ENCODE measurements at regions not wholly inside any gene's neighbourhood (a gene's known extent, or its start where the extent isn't known, plus 50 kb on each side); places are given as distances from the start of the nearest gene placed in this dataset.

- TF ChIP-seq CTCF (IDR thresholded peaks at IDR 0.05) (no peak), POLR2A (IDR thresholded peaks at IDR 0.05) (no peak)
Measured at GRCh38 chr3:117263270-117263669, 553.7 kb downstream of the TUSC7 start.

Data from Peyer's patch (tissue), 4 donors.